Hepatic stellate cell (primary cell): ENCODE measurements at regions not wholly inside any gene's neighbourhood (a gene's known extent, or its start where the extent isn't known, plus 50 kb on each side); places are given as distances from the start of the nearest gene placed in this dataset.
"Not testable (repeated sequence)": the region's sequence is repeated elsewhere in the genome, so short reads cannot be mapped to it uniquely, and the experiment has no call there.

ENCODE experiments used
- DNase-seq: peaks from one replicate; pipeline ENCODE4 v3.0.0; 2011; ENCODE audit warnings: low spot score

- not testable (repeated sequence) for DNase-seq
Observed at GRCh38 chr7:91405873-91406272, 141.6 kb downstream of the FZD1 start.

GRCh38 chr7:91407942-91408341 is 143.7 kb downstream of the FZD1 start:
- DNase-seq = no peak

GRCh38 chr7:91408388-91409154 is 144.3 kb downstream of the FZD1 start:
- no peak for DNase-seq

DNA sequence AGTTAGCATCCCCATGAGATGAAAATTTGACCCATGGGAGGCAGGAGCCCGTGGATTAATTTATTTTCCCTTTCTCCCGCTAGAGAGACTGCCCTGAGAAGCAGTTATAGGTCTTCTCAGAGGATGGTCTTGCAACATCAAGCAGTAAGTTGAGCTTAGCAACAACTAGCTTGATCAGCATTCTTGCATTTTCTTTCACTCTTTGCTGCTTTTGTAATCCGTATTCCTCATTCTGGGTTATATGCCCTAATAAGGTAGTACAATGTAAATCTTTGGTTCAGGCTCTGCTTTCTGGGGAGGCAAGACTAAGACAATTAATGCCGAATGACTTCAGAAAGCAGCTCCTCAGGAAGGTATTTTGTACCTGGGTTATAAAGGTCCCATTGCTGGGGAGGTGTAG is 146.8 kb downstream of the FZD1 start:
- DNase-seq = no peak

DNA sequence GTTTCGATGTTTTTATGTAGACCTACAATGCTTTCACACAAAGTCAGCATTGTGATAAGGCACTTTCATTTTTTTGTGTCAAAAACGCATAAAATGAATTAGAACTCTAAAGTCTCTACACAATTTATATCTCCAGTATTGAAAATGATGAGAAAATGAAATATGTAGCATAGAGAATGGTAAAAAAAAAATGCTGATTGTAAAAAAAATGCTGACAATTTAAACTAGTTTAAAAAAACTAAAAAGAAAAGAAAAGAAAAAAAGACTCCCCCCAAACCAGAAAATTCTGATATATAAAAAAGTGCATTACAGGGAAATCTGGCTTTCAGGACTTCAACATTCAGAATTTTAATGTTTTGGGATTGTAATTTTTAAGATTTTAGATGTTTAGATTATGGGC is 148.1 kb downstream of the FZD1 start:
- no peak for DNase-seq

DNA sequence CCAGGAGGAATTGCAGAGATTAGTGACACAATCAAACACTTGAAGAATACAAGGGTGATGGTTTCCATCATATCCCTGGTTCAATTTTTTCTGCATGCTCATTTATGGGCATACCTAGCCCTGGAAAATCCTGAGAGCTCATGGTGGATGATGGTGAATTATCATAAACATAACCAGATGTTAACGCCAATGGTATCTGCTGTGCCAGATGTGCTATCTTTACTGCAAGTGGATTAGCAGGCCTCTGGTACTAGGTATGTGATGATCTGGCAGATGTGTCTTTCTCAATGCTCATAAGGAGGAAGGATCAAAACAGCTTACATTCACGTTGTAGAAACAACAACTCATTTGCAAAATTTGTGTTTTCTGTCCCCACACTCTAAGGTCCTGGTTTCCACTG is 150.5 kb downstream of the FZD1 start:
- no peak for DNase-seq

DNA sequence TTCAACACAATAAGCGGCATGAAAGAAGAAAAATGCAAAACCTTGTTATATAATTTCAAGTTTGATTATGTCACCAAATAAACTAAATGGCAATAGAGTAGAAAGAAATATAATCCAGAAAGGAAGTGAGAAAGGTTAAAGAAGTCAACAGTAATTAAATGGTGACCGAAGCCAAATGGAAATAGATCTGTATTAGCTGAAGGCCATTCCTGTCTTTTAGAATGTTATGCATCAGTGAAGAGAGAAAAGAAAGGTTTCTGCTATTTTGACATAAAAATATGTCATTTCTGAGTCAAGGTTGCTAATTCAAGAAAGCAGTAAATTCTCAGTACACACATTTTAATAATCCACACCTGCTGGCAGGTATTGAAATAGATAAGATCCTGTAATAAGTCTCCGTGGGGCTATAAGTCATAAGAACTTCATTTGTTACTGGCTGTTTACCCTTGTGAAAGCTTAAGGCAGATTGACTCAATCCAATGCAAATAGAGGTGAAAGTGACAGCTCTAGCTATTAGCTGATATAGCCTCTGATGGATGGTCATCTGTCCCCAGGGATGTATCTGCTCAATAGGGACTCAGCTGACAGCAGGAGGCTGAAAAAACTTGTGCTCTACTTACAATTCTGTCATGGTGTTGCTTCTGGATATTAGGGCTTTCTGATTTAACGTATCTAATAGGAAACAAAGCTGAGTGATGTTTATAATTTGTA is 152.1 kb downstream of the FZD1 start:
- DNase-seq = no peak

DNA sequence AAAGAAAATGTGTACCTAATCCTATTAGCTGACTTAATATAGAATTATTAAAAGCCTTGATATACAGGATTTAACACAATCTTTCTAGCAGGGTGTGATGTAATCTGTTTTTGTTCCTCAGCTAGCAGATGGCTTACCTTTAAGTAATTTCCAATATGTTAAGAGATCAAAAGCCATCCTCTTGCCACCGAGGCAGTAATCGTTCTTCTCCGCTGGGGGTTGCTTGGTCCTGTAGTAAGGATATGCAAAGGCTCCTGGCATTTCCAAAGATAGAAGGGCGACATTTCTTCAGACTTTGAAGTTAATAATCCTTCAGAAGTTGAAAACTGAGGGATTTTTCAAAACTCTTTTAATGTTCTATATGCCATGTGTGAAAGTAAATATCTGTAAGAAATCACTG is 156.4 kb downstream of the FZD1 start:
- no peak for DNase-seq

DNA sequence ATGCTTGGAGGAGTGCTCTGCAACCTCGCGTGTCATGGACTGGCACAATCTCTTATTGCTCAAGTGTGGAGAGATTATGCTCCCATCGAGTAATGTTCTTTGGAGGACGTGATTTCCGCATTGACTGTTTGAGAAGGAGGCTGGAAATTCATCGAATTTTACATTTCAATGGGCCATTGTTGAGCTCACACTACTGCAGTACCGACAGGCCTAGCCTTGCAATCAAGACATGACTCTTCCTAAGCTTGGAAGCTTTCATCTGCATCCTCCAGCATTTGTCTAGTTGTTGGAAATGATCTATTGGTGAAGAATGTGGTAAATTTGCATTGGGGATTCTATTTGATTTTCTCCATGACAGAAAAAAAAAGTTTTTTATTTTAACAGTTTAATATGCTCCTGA is 156.8 kb downstream of the FZD1 start:
- no peak for DNase-seq

DNA sequence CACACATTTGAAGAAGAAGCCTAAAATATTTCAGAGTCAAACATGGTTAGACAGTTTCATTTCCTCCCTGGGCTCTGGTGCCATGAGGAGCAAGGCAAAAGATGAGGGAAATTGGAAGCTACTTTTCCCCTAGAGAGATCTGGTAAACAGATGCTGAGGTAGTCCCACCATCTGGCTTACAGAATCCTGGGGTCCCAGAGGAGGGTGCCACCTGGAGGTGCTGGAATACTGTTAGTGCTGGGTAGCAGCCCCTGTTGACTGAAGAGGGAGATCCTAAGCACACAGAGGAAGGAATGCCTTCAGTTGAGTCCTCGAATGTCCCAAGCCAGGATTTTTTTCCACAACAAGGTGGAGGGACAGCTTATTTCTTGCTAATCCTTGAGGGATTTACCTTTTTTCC is 160.1 kb downstream of the FZD1 start:
- no peak for DNase-seq

- no peak for DNase-seq
Observed at GRCh38 chr7:91425149-91425548, 160.9 kb downstream of the FZD1 start.

DNA sequence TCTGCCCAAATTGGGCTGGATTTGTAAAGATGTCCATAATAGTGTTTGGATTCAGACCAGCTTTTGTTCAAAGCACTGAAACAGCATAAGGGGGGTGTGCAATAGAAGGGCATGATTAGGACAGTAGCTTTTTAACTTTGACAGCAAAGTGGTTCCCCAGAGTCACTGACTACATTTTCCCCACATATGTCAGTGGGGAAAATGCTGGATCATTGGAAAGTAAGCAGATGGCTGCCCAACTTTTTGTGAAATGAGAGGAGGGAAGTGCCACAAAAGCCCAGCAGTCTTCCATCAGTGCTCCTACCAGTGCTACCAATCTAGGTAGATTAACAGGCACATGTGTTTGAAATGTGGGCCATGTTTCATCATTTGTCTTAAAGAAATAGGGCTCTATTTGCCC is 162.8 kb downstream of the FZD1 start:
- no peak for DNase-seq

GRCh38 chr7:91431601-91432000 is 167.4 kb downstream of the FZD1 start:
- DNase-seq = no peak

DNA sequence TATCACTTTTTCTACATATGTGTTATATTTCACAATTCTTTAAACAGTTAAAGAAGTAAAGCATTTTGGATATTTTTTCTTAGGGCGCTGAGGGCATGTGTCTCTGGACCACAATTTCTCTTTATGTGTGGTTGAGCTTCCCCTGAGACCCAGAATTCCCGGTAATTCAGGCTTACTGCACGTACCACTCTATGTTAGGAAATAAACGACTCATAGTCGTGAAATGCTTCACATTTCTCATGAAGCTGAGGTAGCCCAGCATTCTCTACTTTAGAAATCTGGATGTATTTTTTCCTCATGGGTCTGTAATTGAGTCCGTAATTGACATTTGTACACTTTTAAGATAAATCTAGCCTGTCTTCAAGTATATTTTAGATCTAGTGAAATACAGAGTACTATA is 170.6 kb downstream of the FZD1 start:
- no peak for DNase-seq

DNA sequence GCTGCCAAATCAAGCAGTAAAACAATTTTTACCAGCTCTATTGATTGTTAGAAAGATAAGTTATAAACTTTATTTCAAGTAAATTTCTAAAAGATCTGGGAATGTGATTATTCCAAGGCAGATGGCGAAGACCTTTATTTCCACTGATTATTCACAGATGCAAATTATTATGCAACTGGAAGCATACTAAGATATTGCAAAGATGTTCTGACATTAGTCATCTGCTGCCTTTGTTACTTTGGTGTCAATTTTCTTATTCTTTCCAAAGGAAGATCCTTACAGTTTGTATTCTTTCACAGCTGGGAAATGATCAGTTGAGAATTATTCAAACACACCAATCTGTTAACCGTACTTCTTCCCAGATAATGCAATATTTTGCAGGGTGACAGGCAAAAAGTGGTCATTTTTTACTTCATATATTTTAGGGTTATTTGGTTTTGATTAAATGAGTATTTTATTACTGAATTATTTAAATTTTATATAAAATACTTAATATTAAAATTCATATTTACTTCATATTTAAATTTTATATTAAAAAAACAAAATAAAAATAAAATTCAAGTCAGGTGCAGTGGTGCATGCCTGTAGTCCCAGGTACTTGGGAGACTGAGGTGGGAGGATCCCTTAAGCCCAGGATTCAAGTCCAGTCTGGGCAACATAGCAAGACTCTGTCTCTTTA is 171.3 kb downstream of the FZD1 start:
- no peak for DNase-seq

- no peak for DNase-seq
Observed at GRCh38 chr7:91436655-91437054, 172.4 kb downstream of the FZD1 start.

- DNase-seq = not testable (repeated sequence)
Observed at GRCh38 chr7:91440198-91440597, 176.0 kb downstream of the FZD1 start.

DNA sequence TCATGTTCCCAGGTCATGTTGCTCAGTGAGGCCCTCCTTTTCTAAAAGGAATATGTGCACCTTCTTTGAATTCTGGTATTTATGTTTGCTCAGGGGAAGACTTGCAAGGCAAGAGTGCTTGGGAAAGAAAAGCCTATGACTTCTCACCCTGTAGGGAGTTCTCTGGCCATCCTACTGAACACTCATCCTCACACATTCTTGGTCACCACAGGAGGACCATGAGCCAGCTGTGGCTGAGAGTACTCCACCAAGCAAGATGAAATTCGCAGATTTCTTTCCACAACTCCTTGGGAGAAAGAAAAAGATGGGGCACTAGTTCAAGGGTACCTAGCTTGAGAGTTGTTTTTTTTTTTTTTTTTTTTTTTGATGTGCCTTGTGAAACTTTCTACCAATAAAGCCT is 179.6 kb downstream of the FZD1 start:
- no peak for DNase-seq

DNA sequence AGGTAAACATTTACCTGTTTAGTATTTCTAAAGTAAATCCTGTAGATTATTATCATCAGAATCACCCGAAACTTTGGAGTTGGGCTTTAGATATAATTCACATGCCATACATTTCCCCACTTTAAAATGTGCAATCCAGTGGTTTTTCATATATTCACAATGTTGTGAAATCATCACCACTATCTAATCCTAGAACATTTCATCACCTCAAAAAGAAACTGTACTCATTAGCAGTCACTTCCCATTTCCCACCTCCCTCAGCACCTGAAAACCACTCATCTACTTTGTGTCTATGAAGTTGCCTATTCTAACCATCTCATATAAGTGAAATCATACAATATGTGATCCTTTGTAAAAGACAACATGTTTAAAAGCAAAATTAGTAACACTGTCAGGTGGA is 182.6 kb downstream of the FZD1 start:
- DNase-seq = no peak

DNA sequence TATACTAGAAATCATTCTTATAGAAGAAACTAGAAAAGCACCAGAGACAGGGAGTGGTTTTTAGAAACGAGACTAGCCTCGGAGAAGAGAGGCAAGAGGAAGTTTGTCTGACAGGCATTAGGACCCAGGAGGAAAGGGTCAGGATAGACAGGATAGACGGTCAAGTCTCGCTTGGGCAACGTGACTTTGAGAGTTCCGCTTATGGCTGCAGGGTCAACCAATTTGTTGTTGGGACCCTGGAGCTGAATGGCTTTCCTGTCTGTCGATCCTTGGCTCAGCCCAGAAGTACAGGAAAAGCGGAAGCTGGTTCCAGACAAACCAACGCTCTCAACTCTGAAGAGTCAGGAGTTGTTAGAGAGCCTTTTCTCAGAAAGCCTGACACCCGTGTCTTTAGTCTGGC is 191.2 kb downstream of the FZD1 start:
- no peak for DNase-seq

GRCh38 chr7:91457208-91457607 is 193.0 kb downstream of the FZD1 start:
- no peak for DNase-seq

GRCh38 chr7:91459539-91459938 is 195.3 kb downstream of the FZD1 start:
- DNase-seq = no peak

DNA sequence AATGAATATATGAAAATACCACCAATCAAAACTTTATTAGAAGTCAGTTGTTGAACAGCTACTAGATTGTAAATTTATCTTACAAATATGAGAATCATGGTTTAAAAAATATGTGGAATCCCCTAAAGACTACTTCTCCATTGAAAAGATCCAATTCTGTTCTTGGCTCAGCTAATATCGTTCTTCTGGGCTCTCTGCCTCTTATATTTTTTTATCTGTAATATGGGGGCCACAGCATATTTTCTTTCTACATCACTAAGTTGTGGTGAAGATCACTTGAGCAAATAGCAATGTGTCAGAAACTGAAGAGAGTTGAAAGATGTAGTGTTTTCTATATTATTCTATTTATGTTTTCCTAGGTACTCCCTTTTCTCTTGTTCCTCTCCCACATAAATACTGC is 198.1 kb downstream of the FZD1 start:
- no peak for DNase-seq
